SU-DHL-6 (cell line): ENCODE measurements at regions not wholly inside any gene's neighbourhood (a gene's known extent, or its start where the extent isn't known, plus 50 kb on each side); places are given as distances from the start of the nearest gene placed in this dataset.

ENCODE experiments used
- H2AFZ ChIP-seq: fragments of 200-600 bp; sonication (generic); 2 replicates; pipeline ENCODE4 v1.6.1; 2014; ENCODE audit warnings: low read depth, mild to moderate bottlenecking, moderate library complexity, mixed read lengths, antibody characterized with exemption, low read length; ENCODE audit not compliant: severe bottlenecking
- H3F3A ChIP-seq: fragments of 200-600 bp; shearing (Covaris generic); 2 replicates; pipeline ENCODE4 v1.6.0; 2016; ENCODE audit warnings: antibody characterized with exemption, mild to moderate bottlenecking; ENCODE audit not compliant: insufficient read depth
- H3K27ac ChIP-seq: fragments of 200-600 bp; sonication (generic); 2 replicates; pipeline ENCODE4 v1.5.1; 2016; ENCODE audit warnings: low read depth, mild to moderate bottlenecking, low read length, moderate library complexity, mixed read lengths
- H3K27me3 ChIP-seq: fragments of 200-600 bp; sonication (generic), shearing (Covaris generic); 2 replicates; pipeline ENCODE4 v1.6.0; 2014; ENCODE audit warnings: mild to moderate bottlenecking, low read length
- H3K36me3 ChIP-seq: fragments of 200-600 bp; sonication (generic); 2 replicates; pipeline ENCODE4 v1.6.1; 2014; ENCODE audit warnings: mild to moderate bottlenecking, low read length, mixed read lengths
- H3K4me2 ChIP-seq: fragments of 300-600, 200-600 bp; shearing (Covaris generic), sonication (generic); 2 replicates; pipeline ENCODE4 v1.6.0; 2014; ENCODE audit warnings: low read length, low read depth, mild to moderate bottlenecking; ENCODE audit not compliant: poor library complexity, severe bottlenecking
- H3K4me3 ChIP-seq: fragments of 200-600 bp; sonication (generic); 2 replicates; pipeline ENCODE4 v1.5.1; 2014; ENCODE audit warnings: antibody characterized with exemption, low read length, mild to moderate bottlenecking, mixed read lengths; ENCODE audit not compliant: insufficient read depth, poor library complexity, severe bottlenecking
- H3K79me2 ChIP-seq: fragments of 200-600 bp; sonication (generic); 2 replicates; pipeline ENCODE4 v1.6.1; 2014; ENCODE audit warnings: mild to moderate bottlenecking, low read length, moderate library complexity; ENCODE audit not compliant: insufficient read depth
- H3K9ac ChIP-seq: fragments of 200-600 bp; sonication (generic); 2 replicates; pipeline ENCODE4 v1.7.0; 2014; ENCODE audit warnings: mild to moderate bottlenecking, low read length
- H3K9me2 ChIP-seq: fragments of 200-600 bp; sonication (generic); replicated peaks from 2 replicates; pipeline ENCODE4 v1.6.1; 2014; ENCODE audit warnings: low read length; ENCODE audit not compliant: insufficient read depth
- H3K9me3 ChIP-seq: fragments of 200-600 bp; sonication (generic); 2 replicates; pipeline ENCODE4 v1.6.1; 2014; ENCODE audit warnings: low read length, mixed read lengths; ENCODE audit not compliant: insufficient read depth
- H4K20me1 ChIP-seq: fragments of 200-600 bp; sonication (generic); 2 replicates; pipeline ENCODE4 v1.6.1; 2014; ENCODE audit warnings: low read depth, mild to moderate bottlenecking, antibody characterized with exemption, low read length, moderate library complexity, mixed read lengths
- CTCF ChIP-seq: fragments of 200-600 bp; sonication (generic); IDR thresholded peaks from one replicate; pipeline ENCODE4 v1.5.1; 2017; ENCODE audit warnings: antibody characterized with exemption, mild to moderate bottlenecking, low read length, moderate library complexity; ENCODE audit not compliant: insufficient read depth, poor library complexity, severe bottlenecking
- EZH2phosphoT487 ChIP-seq: fragments of 200-600 bp; sonication (generic), shearing (Covaris generic); conservative IDR thresholded peaks from 2 replicates; pipeline ENCODE4 v1.6.1; 2018; ENCODE audit warnings: mild to moderate bottlenecking, antibody characterized with exemption, low read length, moderate library complexity, mixed read lengths

DNA sequence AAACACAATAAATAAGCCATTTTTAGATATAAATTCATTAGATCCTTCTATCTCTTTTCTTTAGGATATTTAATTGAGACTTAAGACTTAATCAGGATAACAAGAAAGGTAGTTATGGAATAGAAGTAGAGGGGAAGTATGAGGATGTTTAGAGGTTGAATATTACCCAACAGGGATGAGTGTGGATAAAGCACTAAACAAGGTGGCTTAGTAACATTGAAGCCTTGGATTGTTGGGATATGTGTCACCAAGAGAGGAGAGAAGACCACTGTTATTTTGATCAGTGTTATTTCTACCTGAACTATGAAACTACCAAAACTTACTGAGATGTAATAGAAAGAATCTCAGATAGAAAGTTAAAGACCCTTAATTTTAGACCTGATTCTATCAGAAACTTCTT, 405.7 kb downstream of the PIK3C3 start:
- no peaks in the 10 kb centered on the region for H3K27me3 ChIP-seq
- H3K9me2 ChIP-seq, result no peaks in the 10 kb centered on the region
- no peaks in the 10 kb centered on the region for H3F3A ChIP-seq
- H3K36me3 ChIP-seq, result no peaks in the 10 kb centered on the region
- no peak for TF ChIP-seq CTCF
- TF ChIP-seq EZH2phosphoT487, result no peak
- no peak overlapping the region for H3K4me3 ChIP-seq
- H4K20me1 ChIP-seq, result no peaks in the 10 kb centered on the region
- H3K27ac ChIP-seq, result no peak overlapping the region
- H3K79me2 ChIP-seq, result no peaks in the 10 kb centered on the region
- no peak overlapping the region for H3K9ac ChIP-seq
- no peaks in the 10 kb centered on the region for H3K9me3 ChIP-seq
- H3K4me2 ChIP-seq, result no peak overlapping the region
- H2AFZ ChIP-seq, result no peak overlapping the region

DNA sequence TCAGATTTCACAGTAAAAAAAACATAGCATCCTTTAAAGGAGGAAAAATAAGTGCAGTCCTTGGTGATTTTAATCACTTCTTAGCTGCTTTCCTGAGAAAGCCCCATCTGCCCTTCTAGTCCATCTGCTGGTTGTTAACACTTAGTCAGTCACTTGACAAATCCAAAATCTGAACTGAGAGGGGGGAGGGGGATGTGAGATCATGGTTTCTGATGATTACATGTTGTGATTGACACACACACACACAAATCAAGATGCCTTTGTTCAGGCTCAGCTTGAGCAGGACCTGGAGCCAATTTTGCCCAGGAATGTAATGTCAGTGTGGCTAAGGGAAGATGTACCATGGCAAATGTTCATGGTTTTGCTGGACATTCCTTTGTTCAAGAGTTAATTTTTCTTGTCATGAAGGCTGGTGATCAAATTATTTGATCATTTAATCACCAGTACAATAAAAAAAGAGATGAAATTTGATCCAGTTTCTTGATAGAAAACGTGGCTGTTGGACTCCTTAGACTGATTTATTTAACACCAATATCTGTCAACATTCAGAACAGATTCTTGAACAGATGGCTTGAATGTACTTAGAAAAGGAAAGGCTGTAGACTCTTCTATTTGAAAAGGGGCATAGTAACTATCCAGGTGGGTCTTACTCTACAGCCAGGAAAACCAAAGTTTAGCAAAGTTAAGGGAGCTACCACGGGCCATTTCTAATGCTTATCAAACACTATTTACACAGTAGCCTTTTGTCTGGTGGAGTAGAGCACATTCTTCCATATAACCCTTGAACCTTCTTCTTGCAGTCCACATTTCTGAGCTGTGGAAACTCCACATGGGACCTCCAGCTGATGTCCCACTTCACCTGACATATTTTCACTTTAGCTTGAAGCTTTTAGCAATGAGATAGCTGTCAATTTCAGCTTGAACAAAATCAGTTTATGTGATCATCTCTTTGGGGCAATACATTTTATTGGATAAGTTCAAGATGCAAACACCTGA, 408.7 kb downstream of the PIK3C3 start:
- no peaks in the 10 kb centered on the region for H3K9me3 ChIP-seq
- no peak overlapping the region for H2AFZ ChIP-seq
- no peak overlapping the region for H3K9ac ChIP-seq
- no peak for TF ChIP-seq EZH2phosphoT487
- no peak for TF ChIP-seq CTCF
- H3K4me3 ChIP-seq, result no peak overlapping the region
- no peak overlapping the region for H3K4me2 ChIP-seq
- no peaks in the 10 kb centered on the region for H3K9me2 ChIP-seq
- H3K36me3 ChIP-seq, result no peaks in the 10 kb centered on the region
- H3K27me3 ChIP-seq, result no peaks in the 10 kb centered on the region
- no peaks in the 10 kb centered on the region for H4K20me1 ChIP-seq
- H3K79me2 ChIP-seq, result no peaks in the 10 kb centered on the region
- H3K27ac ChIP-seq, result no peak overlapping the region
- H3F3A ChIP-seq, result no peaks in the 10 kb centered on the region

DNA sequence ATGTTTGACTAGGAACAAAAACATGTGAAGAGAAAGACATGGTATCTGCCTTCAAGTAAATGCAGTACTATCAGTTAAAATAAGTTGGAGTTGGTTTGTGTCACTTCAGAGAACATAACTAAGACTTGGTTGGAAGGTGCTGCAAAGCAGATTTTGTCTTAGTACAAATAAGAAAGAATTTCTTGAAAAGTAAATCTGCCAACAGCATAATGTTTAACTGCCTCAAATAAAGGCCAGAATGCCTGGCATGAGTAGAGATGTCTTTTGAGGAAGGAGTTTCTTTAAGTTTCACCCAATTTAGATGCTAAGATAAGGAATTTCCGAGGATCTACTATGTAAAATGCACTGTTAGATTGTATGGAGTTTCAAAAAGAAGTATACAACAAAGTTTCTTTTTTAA, 409.7 kb downstream of the PIK3C3 start:
- Histone ChIP-seq H3K79me2 (no peaks in the 10 kb centered on the region), H3K9me3 (no peaks in the 10 kb centered on the region), H2AFZ (no peak overlapping the region), H3K9ac (no peak overlapping the region), H3K4me3 (no peak overlapping the region), H3K27me3 (no peaks in the 10 kb centered on the region), H3K36me3 (no peaks in the 10 kb centered on the region), H4K20me1 (no peaks in the 10 kb centered on the region), H3K27ac (no peak overlapping the region), H3K4me2 (no peak overlapping the region), H3F3A (no peaks in the 10 kb centered on the region), H3K9me2 (no peaks in the 10 kb centered on the region)
- TF ChIP-seq CTCF (no peak), EZH2phosphoT487 (no peak)
